Lung microvascular endothelial cell (primary cell): ENCODE measurements at regions not wholly inside any gene's neighbourhood (a gene's known extent, or its start where the extent isn't known, plus 50 kb on each side); places are given as distances from the start of the nearest gene placed in this dataset.
"Not testable (repeated sequence)": the region's sequence is repeated elsewhere in the genome, so short reads cannot be mapped to it uniquely, and the experiment has no call there.

Experiments used
- DNase-seq, 2 donors: peaks; one replicate each; pipeline versions ENCODE4 v3.0.0 to v3.0.0-alpha.2; 2010; ENCODE audit warnings: low read depth in 2 of 2

GRCh38 chr7:81141257-81142205, 222.7 kb upstream of the SEMA3C start:
- DNase-seq: not testable (repeated sequence)

GRCh38 chr7:81140775-81141174, 221.9 kb upstream of the SEMA3C start:
- no peak for DNase-seq

GRCh38 chr7:81140252-81140651, 221.4 kb upstream of the SEMA3C start:
- no peak for DNase-seq

- no peak for DNase-seq
Measured at GRCh38 chr7:81138870-81139269, 220.0 kb upstream of the SEMA3C start.

- DNase-seq: no peak
Measured at GRCh38 chr7:81135324-81135723, 216.5 kb upstream of the SEMA3C start.

- DNase-seq: peak in 1 of 2 donors; percentile 92
Measured at GRCh38 chr7:81128011-81128410, 209.2 kb upstream of the SEMA3C start.

- DNase-seq: no peak
Measured at GRCh38 chr7:81120803-81121202, 202.0 kb upstream of the SEMA3C start.

GRCh38 chr7:81120111-81120510, 201.3 kb upstream of the SEMA3C start:
- DNase-seq: no peak

- DNase-seq: peak in 1 of 2 donors; percentile 74
Measured at GRCh38 chr7:81114633-81115032, 195.8 kb upstream of the SEMA3C start.

- no peak for DNase-seq
Measured at GRCh38 chr7:81112731-81113130, 193.9 kb upstream of the SEMA3C start.

GRCh38 chr7:81111781-81112540, 193.1 kb upstream of the SEMA3C start:
- peak in 1 of 2 donors; percentile 93 for DNase-seq

GRCh38 chr7:81111358-81111757, 192.5 kb upstream of the SEMA3C start:
- peak in 1 of 2 donors; percentile 82 for DNase-seq

GRCh38 chr7:81110673-81111072, 191.8 kb upstream of the SEMA3C start:
- DNase-seq: no peak

GRCh38 chr7:81098213-81098612, 179.4 kb upstream of the SEMA3C start:
- no peak for DNase-seq

GRCh38 chr7:81094952-81095351, 176.1 kb upstream of the SEMA3C start:
- no peak for DNase-seq

- DNase-seq: no peak
Measured at GRCh38 chr7:81081616-81082015, 162.8 kb upstream of the SEMA3C start.

GRCh38 chr7:81080553-81080952, 161.7 kb upstream of the SEMA3C start:
- no peak for DNase-seq

- DNase-seq: no peak
Measured at GRCh38 chr7:81079746-81080145, 160.9 kb upstream of the SEMA3C start.

- no peak for DNase-seq
Measured at GRCh38 chr7:81075150-81075549, 156.3 kb upstream of the SEMA3C start.

GRCh38 chr7:81074406-81074805, 155.6 kb upstream of the SEMA3C start:
- DNase-seq: no peak

- no peak for DNase-seq
Measured at GRCh38 chr7:81073931-81074251, 155.0 kb upstream of the SEMA3C start.

- DNase-seq: no peak
Measured at GRCh38 chr7:81070956-81071355, 152.1 kb upstream of the SEMA3C start.

GRCh38 chr7:81066797-81067196, 147.9 kb upstream of the SEMA3C start:
- DNase-seq: no peak
